HepG2 (cell line): ENCODE measurements at regions not wholly inside any gene's neighbourhood (a gene's known extent, or its start where the extent isn't known, plus 50 kb on each side); places are given as distances from the start of the nearest gene placed in this dataset.

Experiments used
- ATAC-seq: fragments of 200-7000 bp; cut with Tn5 transposase; 3 replicates; pipeline ENCODE4 v1.9.1; 2020; ENCODE audit warnings: mild to moderate bottlenecking, moderate library complexity
- BruUV-seq: library from RNA; stranded (reverse); fragments of 400-500 nt; replicated peaks from 2 replicates; lab custom pipeline; 2021; lab: Mats Ljungman, UMichigan
- CTCF ChIA-PET: fragments of 300-600 bp; formaldehyde crosslinking; extraction: SDS; loops from one replicate; lab custom pipeline; 2021; ENCODE audit warnings: low total read pairs, inconsistent platforms, low intra/inter-chr PET ratio; lab: Yijun Ruan, JAX
- POLR2A ChIA-PET: fragments of 350-600 bp; sonication (Branson Sonifier 250); formaldehyde crosslinking; loops from one replicate; lab custom pipeline; 2020; ENCODE audit warnings: antibody characterized with exemption, inconsistent platforms; lab: Yijun Ruan, JAX
- DNase-seq: peaks from one replicate; pipeline ENCODE4 v3.0.0-alpha.2; 2015; ENCODE audit warnings: low spot score
- FAIRE-seq: peaks from 3 replicates; lab custom pipeline; 2011; peaks lifted over from hg19 to GRCh38; lab: Jason Lieb, UNC
- H2AFZ ChIP-seq: one replicate; pipeline ENCODE4 v1.6.1; 2011; ENCODE audit warnings: low read length, inconsistent platforms
- H3K27ac ChIP-seq: fragments of 300-600 bp; 3 replicates; pipeline ENCODE4 v1.8.0; 2011; ENCODE audit warnings: mixed run types, mild to moderate bottlenecking, mixed read lengths, low read length, inconsistent platforms; ENCODE audit not compliant: insufficient read depth; ENCODE audit errors: extremely low read length
- H3K27me3 ChIP-seq, 2 experiments: fragments of 200-600 bp in 1 of 2; 2 replicates in 1 of 2; 3 replicates in 1 of 2; pipeline versions ENCODE4 v1.6.0 to v1.8.0; 2011; ENCODE audit warnings: low read length in 2 of 2, mild to moderate bottlenecking in 2 of 2, moderate library complexity in 2 of 2, inconsistent platforms in 1 of 2; ENCODE audit not compliant: insufficient read depth in 2 of 2, control insufficient read depth in 1 of 2
- H3K36me3 ChIP-seq, 2 experiments: fragments of 200-600 bp in 1 of 2; replicated peaks in 1 of 2; 2 replicates in 1 of 2; 3 replicates in 1 of 2; pipeline versions ENCODE4 v1.5.1 to v1.8.0; 2011; ENCODE audit warnings: low read length in 2 of 2, inconsistent platforms in 1 of 2; ENCODE audit not compliant: insufficient read depth in 2 of 2, control insufficient read depth in 1 of 2
- H3K4me1 ChIP-seq: 2 replicates; pipeline ENCODE4 v1.5.1; 2012; ENCODE audit warnings: low read length, inconsistent platforms; ENCODE audit not compliant: insufficient read depth
- H3K4me2 ChIP-seq: 2 replicates; pipeline ENCODE4 v1.6.0; 2011; ENCODE audit warnings: low read depth, low read length, inconsistent platforms
- H3K4me3 ChIP-seq, 3 experiments: fragments of 200-600 bp in 1 of 3; sonication (generic), shearing (Covaris generic) in 1 of 3; replicated peaks in 1 of 3; 2 replicates each; pipeline ENCODE4 v1.5.1; 2011 to 2016; ENCODE audit warnings: low read length in 3 of 3, inconsistent platforms in 2 of 3, low read depth in 2 of 3, mild to moderate bottlenecking in 2 of 3, control low read depth in 1 of 3, mixed read lengths in 1 of 3; ENCODE audit not compliant: insufficient read depth in 1 of 3
- H3K79me2 ChIP-seq: one replicate; pipeline ENCODE4 v1.6.1; 2011; ENCODE audit warnings: low read length, inconsistent platforms; ENCODE audit not compliant: insufficient read depth
- H3K9ac ChIP-seq: 2 replicates; pipeline ENCODE4 v1.6.0; 2011; ENCODE audit warnings: mild to moderate bottlenecking, low read depth, low read length, inconsistent platforms; ENCODE audit not compliant: insufficient read depth
- H3K9me3 ChIP-seq: 2 replicates; pipeline ENCODE4 v1.5.1; 2012; ENCODE audit warnings: mild to moderate bottlenecking, low read length
- H4K20me1 ChIP-seq: 2 replicates; pipeline ENCODE4 v1.6.0; 2011; ENCODE audit warnings: inconsistent platforms, mild to moderate bottlenecking, low read length, moderate library complexity; ENCODE audit not compliant: insufficient read depth
- HNRNPK ChIP-seq: fragments of 200-400 bp; formaldehyde crosslinking; IDR thresholded peaks from 2 replicates; pipeline ENCODE4 v1.6.1; 2018; ENCODE audit warnings: low read length, low read depth, moderate library complexity, mild to moderate bottlenecking; ENCODE audit not compliant: poor library complexity, severe bottlenecking
- KDM3A ChIP-seq: IDR thresholded peaks from 2 replicates; pipeline ENCODE4 v1.6.1; 2018; ENCODE audit warnings: low read depth, missing compliant biosample characterization
- PITX1 ChIP-seq: sonication (generic); formaldehyde crosslinking; IDR thresholded peaks from 2 replicates; pipeline ENCODE4 v1.5.1; 2020; ENCODE audit warnings: mild to moderate bottlenecking, missing genetic modification reagents
- ZIK1 ChIP-seq: sonication (generic); formaldehyde crosslinking; IDR thresholded peaks from 2 replicates; pipeline ENCODE4 v1.5.0; 2020; ENCODE audit warnings: mild to moderate bottlenecking, low read depth, missing genetic modification reagents, borderline replicate concordance
- ZKSCAN5 ChIP-seq: sonication (generic); formaldehyde crosslinking; IDR thresholded peaks from 2 replicates; pipeline ENCODE4 v1.5.1; 2020; ENCODE audit warnings: mild to moderate bottlenecking, missing genetic modification reagents
- ZNF24 ChIP-seq: fragments of 450-650 bp; IDR thresholded peaks from 2 replicates; pipeline ENCODE4 v1.6.1; 2017; ENCODE audit warnings: antibody characterized with exemption, mild to moderate bottlenecking
- WGBS: methylation state at CpG from one replicate; pipeline ENCODE4 v1.1.6; 2017; ENCODE audit warnings: low lambda C conversion rate; 5-methylcytosine and 5-hydroxymethylcytosine counted together
- in situ Hi-C: cut with HindIII; loops from 2 replicates; pipeline ENCODE4 v1.10.0; 2017; ENCODE audit warnings: low pct_unique_long_range_greater_than_20kb; ENCODE audit not compliant: extremely low pct_ligation_motif_present
- intact Hi-C: fragments of 100-400 bp; cut with micrococcal nuclease; formaldehyde crosslinking; loops from one replicate; pipeline ENCODE4 v1.10.0; 2022; ENCODE audit not compliant: unreplicated experiment
- TF ChIP-seq, protein P1 (sequence below): sonication (generic); formaldehyde crosslinking; IDR thresholded peaks from 2 replicates; pipeline ENCODE4 v1.4.0; 2020; ENCODE audit warnings: missing genetic modification reagents
- TF ChIP-seq, protein P2 (sequence below): sonication (generic); formaldehyde crosslinking; IDR thresholded peaks from 2 replicates; pipeline ENCODE4 v1.5.0; 2020; ENCODE audit warnings: mild to moderate bottlenecking, missing genetic modification reagents
- TF ChIP-seq, protein P3 (sequence below): sonication (generic); formaldehyde crosslinking; IDR thresholded peaks from 2 replicates; pipeline ENCODE4 v1.5.0; 2020; ENCODE audit warnings: mild to moderate bottlenecking, missing genetic modification reagents

DNA sequence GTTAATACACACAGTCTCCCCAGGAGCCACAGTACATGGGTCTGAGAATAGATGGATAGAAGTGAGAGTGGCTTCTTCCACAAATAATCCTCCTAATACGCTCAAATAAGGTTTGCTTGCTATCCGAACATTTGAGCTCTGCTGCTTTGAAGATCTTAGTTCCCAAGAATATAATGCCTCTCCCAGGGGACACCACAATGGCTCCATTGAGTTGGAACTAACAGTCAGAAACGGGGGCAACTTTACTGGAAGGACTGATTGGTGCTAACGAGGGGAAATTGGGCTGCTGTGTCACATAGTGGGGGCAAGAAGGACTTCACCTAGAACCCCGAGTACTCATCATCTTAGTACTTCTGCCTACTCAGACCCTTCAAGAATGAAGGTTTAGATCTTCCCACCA, 66.2 kb downstream of the IGLL5 start:
- H3K9ac ChIP-seq, result no peak overlapping the region
- no peak overlapping the region for H3K4me2 ChIP-seq
- FAIRE-seq, result no peak
- in situ Hi-C loops (loop anchor here (25.0 kb wide), 2 partner anchors 334 to 434 kb away; no protein-coding TSS in a partner anchor), intact Hi-C loops (no loop called here)
- POLR2A ChIA-PET, result no interaction called here
- BruUV-seq, result no TSS peak
- 0% methylated on average over 5 of the region's 5 CpGs for WGBS
- DNase-seq, result no peak
- no peaks in the 10 kb centered on the region for H3K4me1 ChIP-seq
- H3K79me2 ChIP-seq, result no peaks in the 10 kb centered on the region
- CTCF ChIA-PET, result no interaction called here
- TF ChIP-seq ZNF24, result no peak
- no peak for TF ChIP-seq PITX1 (CRISPR knock-in tag)
- TF ChIP-seq ZIK1 (CRISPR knock-in tag), result no peak
- TF ChIP-seq, protein P1, sequence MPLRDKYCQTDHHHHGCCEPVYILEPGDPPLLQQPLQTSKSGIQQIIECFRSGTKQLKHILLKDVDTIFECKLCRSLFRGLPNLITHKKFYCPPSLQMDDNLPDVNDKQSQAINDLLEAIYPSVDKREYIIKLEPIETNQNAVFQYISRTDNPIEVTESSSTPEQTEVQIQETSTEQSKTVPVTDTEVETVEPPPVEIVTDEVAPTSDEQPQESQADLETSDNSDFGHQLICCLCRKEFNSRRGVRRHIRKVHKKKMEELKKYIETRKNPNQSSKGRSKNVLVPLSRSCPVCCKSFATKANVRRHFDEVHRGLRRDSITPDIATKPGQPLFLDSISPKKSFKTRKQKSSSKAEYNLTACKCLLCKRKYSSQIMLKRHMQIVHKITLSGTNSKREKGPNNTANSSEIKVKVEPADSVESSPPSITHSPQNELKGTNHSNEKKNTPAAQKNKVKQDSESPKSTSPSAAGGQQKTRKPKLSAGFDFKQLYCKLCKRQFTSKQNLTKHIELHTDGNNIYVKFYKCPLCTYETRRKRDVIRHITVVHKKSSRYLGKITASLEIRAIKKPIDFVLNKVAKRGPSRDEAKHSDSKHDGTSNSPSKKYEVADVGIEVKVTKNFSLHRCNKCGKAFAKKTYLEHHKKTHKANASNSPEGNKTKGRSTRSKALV (CRISPR knock-in tag), result no peak
- TF ChIP-seq ZKSCAN5 (CRISPR knock-in tag), result no peak
- TF ChIP-seq HNRNPK, result no peak
- TF ChIP-seq, protein P2, sequence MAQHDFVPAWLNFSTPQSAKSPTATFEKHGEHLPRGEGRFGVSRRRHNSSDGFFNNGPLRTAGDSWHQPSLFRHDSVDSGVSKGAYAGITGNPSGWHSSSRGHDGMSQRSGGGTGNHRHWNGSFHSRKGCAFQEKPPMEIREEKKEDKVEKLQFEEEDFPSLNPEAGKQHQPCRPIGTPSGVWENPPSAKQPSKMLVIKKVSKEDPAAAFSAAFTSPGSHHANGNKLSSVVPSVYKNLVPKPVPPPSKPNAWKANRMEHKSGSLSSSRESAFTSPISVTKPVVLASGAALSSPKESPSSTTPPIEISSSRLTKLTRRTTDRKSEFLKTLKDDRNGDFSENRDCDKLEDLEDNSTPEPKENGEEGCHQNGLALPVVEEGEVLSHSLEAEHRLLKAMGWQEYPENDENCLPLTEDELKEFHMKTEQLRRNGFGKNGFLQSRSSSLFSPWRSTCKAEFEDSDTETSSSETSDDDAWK (CRISPR knock-in tag), result no peak
- no peak for TF ChIP-seq KDM3A (CRISPR knock-in tag)
- TF ChIP-seq, protein P3, sequence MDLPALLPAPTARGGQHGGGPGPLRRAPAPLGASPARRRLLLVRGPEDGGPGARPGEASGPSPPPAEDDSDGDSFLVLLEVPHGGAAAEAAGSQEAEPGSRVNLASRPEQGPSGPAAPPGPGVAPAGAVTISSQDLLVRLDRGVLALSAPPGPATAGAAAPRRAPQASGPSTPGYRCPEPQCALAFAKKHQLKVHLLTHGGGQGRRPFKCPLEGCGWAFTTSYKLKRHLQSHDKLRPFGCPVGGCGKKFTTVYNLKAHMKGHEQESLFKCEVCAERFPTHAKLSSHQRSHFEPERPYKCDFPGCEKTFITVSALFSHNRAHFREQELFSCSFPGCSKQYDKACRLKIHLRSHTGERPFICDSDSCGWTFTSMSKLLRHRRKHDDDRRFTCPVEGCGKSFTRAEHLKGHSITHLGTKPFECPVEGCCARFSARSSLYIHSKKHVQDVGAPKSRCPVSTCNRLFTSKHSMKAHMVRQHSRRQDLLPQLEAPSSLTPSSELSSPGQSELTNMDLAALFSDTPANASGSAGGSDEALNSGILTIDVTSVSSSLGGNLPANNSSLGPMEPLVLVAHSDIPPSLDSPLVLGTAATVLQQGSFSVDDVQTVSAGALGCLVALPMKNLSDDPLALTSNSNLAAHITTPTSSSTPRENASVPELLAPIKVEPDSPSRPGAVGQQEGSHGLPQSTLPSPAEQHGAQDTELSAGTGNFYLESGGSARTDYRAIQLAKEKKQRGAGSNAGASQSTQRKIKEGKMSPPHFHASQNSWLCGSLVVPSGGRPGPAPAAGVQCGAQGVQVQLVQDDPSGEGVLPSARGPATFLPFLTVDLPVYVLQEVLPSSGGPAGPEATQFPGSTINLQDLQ (CRISPR knock-in tag), result no peak
- H3K27me3 ChIP-seq, result peaks cover 3 to 33% of the 10 kb centered on the region in 2 experiments; a peak in 3 of 5 replicates
- no peaks in the 10 kb centered on the region for H3K36me3 ChIP-seq
- H3K9me3 ChIP-seq, result no peaks in the 10 kb centered on the region
- H4K20me1 ChIP-seq, result no peaks in the 10 kb centered on the region
- ATAC-seq, result no peak
- no peak overlapping the region for H2AFZ ChIP-seq
- H3K27ac ChIP-seq, result no peak overlapping the region
- H3K4me3 ChIP-seq, result no peak overlapping the region
